ENCODE measurements at regions not wholly inside any gene's neighbourhood (a gene's known extent, or its start where the extent isn't known, plus 50 kb on each side); places are given as distances from the start of the nearest gene placed in this dataset.
A peak's percentile ranks its signal among the peaks of the same experiment; 100 is the strongest.
"Not testable (repeated sequence)": the region's sequence is repeated elsewhere in the genome, so short reads cannot be mapped to it uniquely, and the experiment has no call there.

GRCh38 chr2:212721026-212721451, 182.4 kb upstream of the ERBB4 start:
- Histone ChIP-seq H3K9me3 (ENCODE audit: control insufficient read depth, insufficient read depth, low read depth, low read length) (no peaks in the 10 kb centered on the region), H3K27ac (ENCODE audit: extremely low read depth, low read depth, low read length) (no peak overlapping the region), H3K4me1 (ENCODE audit: control insufficient read depth, insufficient read depth, low read length) (no peaks in the 10 kb centered on the region), H3K36me3 (ENCODE audit: control insufficient read depth in 2 of 2, insufficient read depth in 1 of 2, low read length in 2 of 2) (no peaks in the 10 kb centered on the region), H3K4me3 (ENCODE audit: low read depth, low read length) (no peak overlapping the region)
- ChIA-PET CTCF (no interaction called here), POLR2A (no interaction called here)
- TF ChIP-seq ZBTB6 (tag by site-specific recombination; IDR thresholded peaks at IDR 0.05), result no peak

GRCh38 chr2:212715411-212715810, 176.8 kb upstream of the ERBB4 start:
- POLR2A ChIA-PET; H3K27ac ChIP-seq (ENCODE audit: extremely low read depth, low read depth, low read length); H3K4me1 ChIP-seq (ENCODE audit: control insufficient read depth, insufficient read depth, low read length); H3K36me3 ChIP-seq (ENCODE audit: control insufficient read depth in 2 of 2, insufficient read depth in 1 of 2, low read length in 2 of 2); H3K9me3 ChIP-seq (ENCODE audit: control insufficient read depth, insufficient read depth, low read depth, low read length); H3K4me3 ChIP-seq (ENCODE audit: low read depth, low read length): not testable (repeated sequence)
- peak; percentile 36; the same call in 1 of the 2 replicates for TF ChIP-seq MZF1 (tag by site-specific recombination; IDR thresholded peaks at IDR 0.05; ENCODE audit: borderline replicate concordance)
- CTCF ChIA-PET, result interaction anchor here (0.7 to 1.0 kb wide), 2 partner anchors 10 to 1288 kb away, joined by 3 read pairs; no protein-coding TSS in a partner anchor

- ChIA-PET CTCF (no interaction called here), POLR2A (no interaction called here)
- Histone ChIP-seq H3K4me3 (ENCODE audit: low read depth, low read length) (no peak overlapping the region), H3K36me3 (ENCODE audit: control insufficient read depth in 2 of 2, insufficient read depth in 1 of 2, low read length in 2 of 2) (no peaks in the 10 kb centered on the region), H3K4me1 (ENCODE audit: control insufficient read depth, insufficient read depth, low read length) (no peaks in the 10 kb centered on the region), H3K9me3 (ENCODE audit: control insufficient read depth, insufficient read depth, low read depth, low read length) (no peaks in the 10 kb centered on the region), H3K27ac (ENCODE audit: extremely low read depth, low read depth, low read length) (no peak overlapping the region)
- TF ChIP-seq ZNF560 (tag by site-specific recombination; IDR thresholded peaks at IDR 0.05; ENCODE audit: borderline replicate concordance) (no peak), ZBTB6 (tag by site-specific recombination; IDR thresholded peaks at IDR 0.05) (no peak), ZNF426 (tag by site-specific recombination; IDR thresholded peaks at IDR 0.05) (no peak), ZNF585B (tag by site-specific recombination; IDR thresholded peaks at IDR 0.05) (no peak), ZNF174 (tag by site-specific recombination; IDR thresholded peaks at IDR 0.05) (no peak), ZNF138 (tag by site-specific recombination; IDR thresholded peaks at IDR 0.05; ENCODE audit: borderline replicate concordance) (no peak), EGR2 (tag by site-specific recombination; IDR thresholded peaks at IDR 0.05; ENCODE audit: low read depth) (no peak), PATZ1 (tag by site-specific recombination; IDR thresholded peaks at IDR 0.05) (no peak), BCL11B (tag by site-specific recombination; IDR thresholded peaks at IDR 0.05; ENCODE audit: low read depth) (no peak), ZNF311 (tag by site-specific recombination; IDR thresholded peaks at IDR 0.05; ENCODE audit: borderline replicate concordance) (no peak), ZNF26 (tag by site-specific recombination; IDR thresholded peaks at IDR 0.05) (no peak), ZNF23 (tag by site-specific recombination; IDR thresholded peaks at IDR 0.05; ENCODE audit: borderline replicate concordance) (no peak), ZNF530 (tag by site-specific recombination; IDR thresholded peaks at IDR 0.05; ENCODE audit: low read depth) (no peak), ZNF639 (tag by site-specific recombination; IDR thresholded peaks at IDR 0.05) (no peak), ZNF518A (tag by site-specific recombination; conservative IDR thresholded peaks at IDR 0.05; ENCODE audit: low read depth) (no peak), ZNF548 (tag by site-specific recombination; IDR thresholded peaks at IDR 0.05) (no peak), ZNF843 (tag by site-specific recombination; IDR thresholded peaks at IDR 0.05) (no peak), ZNF423 (tag by site-specific recombination; IDR thresholded peaks at IDR 0.05) (no peak)
Measured at GRCh38 chr2:212713681-212714080, 175.1 kb upstream of the ERBB4 start.

All from HEK293 (cell line).